HAP-1 (cell line): ENCODE measurements at regions not wholly inside any gene's neighbourhood (a gene's known extent, or its start where the extent isn't known, plus 50 kb on each side); places are given as distances from the start of the nearest gene placed in this dataset.

ENCODE experiments used
- DNase-seq, 2 experiments: peaks; one replicate each; pipeline ENCODE4 v3.0.0-alpha.2; 2016 to 2020; ENCODE audit warnings: low spot score in 2 of 2
- H3K27me3 ChIP-seq: fragments of 250-450 bp; sonication (Bioruptor Pico); 2 replicates; pipeline ENCODE4 v1.5.1; 2020; ENCODE audit warnings: low read depth, mild to moderate bottlenecking, moderate library complexity
- H3K36me3 ChIP-seq: fragments of 250-450 bp; sonication (Bioruptor Pico); replicated peaks from 2 replicates; pipeline ENCODE4 v1.5.1; 2020; ENCODE audit warnings: mild to moderate bottlenecking
- H3K4me1 ChIP-seq: fragments of 250-450 bp; sonication (Bioruptor Pico); 2 replicates; pipeline ENCODE4 v1.5.1; 2020; ENCODE audit warnings: mild to moderate bottlenecking
- H3K4me3 ChIP-seq: fragments of 250-450 bp; sonication (Bioruptor Pico); 2 replicates; pipeline ENCODE4 v1.5.1; 2020; ENCODE audit warnings: mild to moderate bottlenecking, moderate library complexity
- H3K9me3 ChIP-seq: fragments of 250-450 bp; sonication (Bioruptor Pico); 2 replicates; pipeline ENCODE4 v1.5.1; 2020; ENCODE audit warnings: mild to moderate bottlenecking, moderate library complexity
- in situ Hi-C: fragments of 300-500 bp; cut with MboI; formaldehyde crosslinking; loops from 3 replicates; pipeline ENCODE4 v1.14.3; 2020; ENCODE audit warnings: low sequenced_read_pairs, inconsistent platforms, mixed read lengths

GRCh38 chr2:207279520-207279919, 113.8 kb upstream of the KLF7 start:
- DNase-seq, result no peak
- Histone ChIP-seq H3K36me3 (no peaks in the 10 kb centered on the region), H3K9me3 (no peaks in the 10 kb centered on the region), H3K4me1 (peaks cover 8% of the 10 kb centered on the region), H3K27me3 (peaks cover 6% of the 10 kb centered on the region; the same call in 1 of the 2 replicates), H3K4me3 (no peak overlapping the region)
- in situ Hi-C loops, result no loop called here

DNA sequence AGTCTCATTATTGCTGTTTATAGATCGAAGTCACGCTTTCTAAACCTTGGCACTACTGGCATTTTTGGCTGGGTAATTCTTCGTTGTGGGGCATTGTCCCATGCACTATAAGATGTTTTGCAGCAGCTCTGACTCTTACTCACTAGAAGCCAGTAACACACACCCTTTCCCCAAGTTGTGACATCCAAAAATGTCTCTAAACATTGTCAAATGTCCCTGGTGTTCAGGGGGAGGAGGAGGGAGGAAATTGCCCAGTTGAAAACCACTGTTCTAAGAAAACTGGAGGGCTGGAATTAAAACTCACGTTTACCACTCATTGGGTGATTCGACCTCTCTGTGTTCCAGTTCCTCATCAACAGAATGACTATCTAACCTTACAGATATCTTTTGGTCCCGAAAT, 115.7 kb upstream of the KLF7 start:
- Histone ChIP-seq H3K4me3 (no peak overlapping the region), H3K9me3 (no peaks in the 10 kb centered on the region), H3K27me3 (peaks cover 6% of the 10 kb centered on the region; the same call in 1 of the 2 replicates), H3K36me3 (no peaks in the 10 kb centered on the region), H3K4me1 (peaks cover 16% of the 10 kb centered on the region)
- in situ Hi-C loops, result no loop called here
- no peak for DNase-seq

GRCh38 chr2:207282916-207283315, 117.2 kb upstream of the KLF7 start:
- H3K9me3 ChIP-seq, result no peaks in the 10 kb centered on the region
- H3K4me3 ChIP-seq, result no peak overlapping the region
- peaks cover 6% of the 10 kb centered on the region; the same call in 1 of the 2 replicates for H3K27me3 ChIP-seq
- in situ Hi-C loops, result no loop called here
- peaks cover 16% of the 10 kb centered on the region for H3K4me1 ChIP-seq
- no peaks in the 10 kb centered on the region for H3K36me3 ChIP-seq
- DNase-seq, result no peak

GRCh38 chr2:207283356-207283755, 117.6 kb upstream of the KLF7 start:
- Histone ChIP-seq H3K4me3 (no peak overlapping the region), H3K27me3 (peaks cover 6% of the 10 kb centered on the region; the same call in 1 of the 2 replicates), H3K4me1 (peaks cover 16% of the 10 kb centered on the region), H3K36me3 (no peaks in the 10 kb centered on the region), H3K9me3 (no peaks in the 10 kb centered on the region)
- in situ Hi-C loops, result no loop called here
- DNase-seq, result no peak

DNA sequence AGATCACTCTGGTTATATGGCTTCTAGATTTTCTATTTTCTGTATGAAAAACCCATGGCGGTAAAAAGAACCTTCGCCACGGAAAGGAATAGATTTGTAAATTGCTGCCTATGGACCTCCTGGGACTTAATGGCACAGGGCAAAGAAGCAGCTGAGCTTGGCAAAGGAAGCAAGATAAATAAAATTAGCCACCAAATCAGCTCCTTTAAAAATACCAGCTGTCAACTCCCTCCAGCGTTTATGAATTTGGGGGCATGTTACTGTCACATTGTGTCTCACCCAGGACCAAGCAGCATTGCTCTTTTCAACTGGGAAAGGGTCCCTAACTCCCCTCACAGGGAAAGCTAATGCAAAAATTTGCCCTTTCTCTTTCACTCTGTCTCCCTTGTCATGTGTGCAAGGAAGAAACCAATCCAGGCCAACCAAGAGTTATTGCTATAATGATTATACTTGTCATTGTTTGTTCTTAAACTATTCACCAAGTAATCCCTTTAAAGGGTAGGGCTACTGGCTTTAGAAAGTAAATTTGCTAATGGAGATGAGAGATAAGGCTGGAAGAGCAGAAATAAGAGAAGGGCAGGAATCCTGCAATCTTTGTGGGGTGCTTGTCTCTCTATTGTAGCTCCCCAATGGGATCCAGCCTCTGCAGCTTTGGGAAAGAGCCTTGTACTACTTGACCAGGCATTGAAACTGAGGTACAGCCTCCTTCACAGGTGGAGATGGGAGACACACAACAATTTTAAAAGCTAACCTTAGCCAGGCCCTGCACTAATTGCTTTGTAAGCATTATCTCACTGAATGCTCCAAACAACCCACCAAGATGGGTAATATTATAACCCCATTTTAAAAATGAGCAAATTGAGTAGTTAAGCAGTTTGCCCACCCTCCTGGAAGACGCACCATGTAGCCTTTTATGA, 119.1 kb upstream of the KLF7 start:
- Histone ChIP-seq H3K27me3 (peaks cover 5% of the 10 kb centered on the region; the same call in 1 of the 2 replicates), H3K4me1 (peaks cover 16% of the 10 kb centered on the region), H3K9me3 (no peaks in the 10 kb centered on the region), H3K36me3 (no peaks in the 10 kb centered on the region), H3K4me3 (no peak overlapping the region)
- DNase-seq, result peak; percentile 24 to 80
- in situ Hi-C loops, result no loop called here

- peaks cover 16% of the 10 kb centered on the region for H3K4me1 ChIP-seq
- 0 out of 2 replicates have a peak, but pooled peaks cover 2% of the 10 kb centered on the region for H3K27me3 ChIP-seq
- in situ Hi-C loops, result no loop called here
These were observed 119.7 kb upstream of the KLF7 start for GRCh38 chr2:207285473-207285815.

DNA sequence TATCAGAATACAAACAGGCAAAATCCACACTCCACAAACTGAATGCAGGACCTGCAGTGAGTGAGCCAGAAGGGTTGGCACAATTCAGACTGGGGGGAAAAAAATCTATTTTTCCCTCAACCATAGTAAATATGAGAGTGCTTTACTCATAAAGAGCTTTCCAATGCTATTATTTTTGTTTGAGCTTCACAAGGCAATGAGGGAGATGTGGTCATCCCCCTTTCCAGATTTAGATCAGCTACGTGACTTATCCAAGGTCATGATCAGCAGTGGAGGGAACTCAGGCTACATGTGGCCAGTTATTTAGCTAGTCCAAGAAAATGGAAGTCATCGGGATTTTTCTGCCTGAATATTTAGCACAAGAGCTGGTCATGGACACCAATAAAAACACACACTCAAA, 120.4 kb upstream of the KLF7 start:
- H3K4me3 ChIP-seq, result no peak overlapping the region
- no peak for DNase-seq
- H3K9me3 ChIP-seq, result no peaks in the 10 kb centered on the region
- H3K4me1 ChIP-seq, result peaks cover 16% of the 10 kb centered on the region
- H3K27me3 ChIP-seq, result no peaks in the 10 kb centered on the region
- in situ Hi-C loops, result no loop called here
- H3K36me3 ChIP-seq, result no peaks in the 10 kb centered on the region

More at GRCh38 chr2:207285473-207285815, 119.7 kb upstream of the KLF7 start:
- Histone ChIP-seq H3K9me3 (no peaks in the 10 kb centered on the region), H3K36me3 (no peaks in the 10 kb centered on the region), H3K4me3 (no peak overlapping the region)
- DNase-seq, result no peak

DNA sequence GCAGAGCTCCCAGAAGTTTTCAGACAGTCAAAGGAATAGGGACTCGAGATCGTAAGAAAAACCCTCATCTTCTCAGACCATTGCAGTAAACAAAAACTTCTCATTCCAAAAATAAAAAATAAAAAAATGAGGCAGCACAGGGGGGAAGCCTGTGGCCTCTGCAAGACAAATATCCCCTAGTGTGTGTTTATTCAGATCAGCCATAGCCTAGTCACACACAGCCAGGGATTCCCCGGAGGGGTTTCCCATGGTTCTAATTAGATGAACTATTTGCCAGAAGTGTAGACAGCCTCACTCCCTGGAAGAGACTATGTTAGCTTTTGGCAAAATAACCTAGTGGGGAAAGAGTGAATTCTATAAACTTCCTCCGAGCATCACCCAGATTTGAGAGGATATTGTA, 122.9 kb upstream of the KLF7 start:
- no peaks in the 10 kb centered on the region for H3K27me3 ChIP-seq
- in situ Hi-C loops, result no loop called here
- no peak for DNase-seq
- H3K4me1 ChIP-seq, result peaks cover 16% of the 10 kb centered on the region
- no peaks in the 10 kb centered on the region for H3K9me3 ChIP-seq
- no peaks in the 10 kb centered on the region for H3K36me3 ChIP-seq
- H3K4me3 ChIP-seq, result no peak overlapping the region

DNA sequence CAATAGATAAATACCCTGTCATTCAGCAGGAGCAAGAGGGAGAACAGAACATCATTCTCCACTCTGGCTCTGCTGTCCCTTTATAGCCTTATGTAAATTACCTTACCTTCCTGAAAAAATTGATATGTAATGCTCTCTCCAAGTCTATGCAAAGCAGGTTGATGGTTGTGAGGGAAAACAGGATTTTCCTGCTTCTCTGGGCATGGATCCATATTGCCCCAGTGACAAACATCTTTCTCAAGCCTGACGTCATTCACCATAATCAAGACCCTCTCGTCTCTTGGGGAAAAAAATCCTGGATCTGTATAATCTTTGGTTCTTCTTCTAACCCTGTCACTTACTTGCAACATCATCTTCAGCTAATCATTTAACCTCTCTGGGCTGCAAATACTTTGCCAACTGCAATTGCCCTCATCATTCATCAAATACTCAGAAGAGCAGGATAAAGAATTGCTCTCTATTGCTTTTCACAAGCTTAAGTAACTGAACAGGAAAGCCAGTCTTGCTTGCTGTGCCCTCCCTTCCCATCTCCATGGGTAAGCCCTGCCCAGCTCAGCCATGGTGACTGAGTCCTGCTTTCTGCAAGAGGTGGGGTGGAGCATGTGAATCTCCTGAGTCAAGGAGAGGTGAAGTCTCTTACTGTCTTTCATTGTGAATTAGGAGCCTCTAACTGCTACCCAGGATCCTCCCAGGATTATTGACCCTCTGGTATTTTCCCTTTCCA, 123.7 kb upstream of the KLF7 start:
- in situ Hi-C loops, result no loop called here
- Histone ChIP-seq H3K9me3 (no peaks in the 10 kb centered on the region), H3K36me3 (no peaks in the 10 kb centered on the region), H3K27me3 (no peaks in the 10 kb centered on the region), H3K4me1 (peaks cover 12% of the 10 kb centered on the region), H3K4me3 (no peak overlapping the region)
- DNase-seq, result no peak

GRCh38 chr2:207290833-207291624, 125.3 kb upstream of the KLF7 start:
- no peaks in the 10 kb centered on the region for H3K9me3 ChIP-seq
- no peaks in the 10 kb centered on the region for H3K36me3 ChIP-seq
- in situ Hi-C loops, result no loop called here
- H3K4me3 ChIP-seq, result no peak overlapping the region
- no peaks in the 10 kb centered on the region for H3K27me3 ChIP-seq
- no peaks in the 10 kb centered on the region for H3K4me1 ChIP-seq
- DNase-seq, result no peak

- Histone ChIP-seq H3K4me1 (no peaks in the 10 kb centered on the region), H3K9me3 (no peaks in the 10 kb centered on the region), H3K27me3 (no peaks in the 10 kb centered on the region), H3K36me3 (no peaks in the 10 kb centered on the region), H3K4me3 (no peak overlapping the region)
- in situ Hi-C loops, result no loop called here
- DNase-seq, result no peak
These were observed 126.0 kb upstream of the KLF7 start for GRCh38 chr2:207291625-207292252.

DNA sequence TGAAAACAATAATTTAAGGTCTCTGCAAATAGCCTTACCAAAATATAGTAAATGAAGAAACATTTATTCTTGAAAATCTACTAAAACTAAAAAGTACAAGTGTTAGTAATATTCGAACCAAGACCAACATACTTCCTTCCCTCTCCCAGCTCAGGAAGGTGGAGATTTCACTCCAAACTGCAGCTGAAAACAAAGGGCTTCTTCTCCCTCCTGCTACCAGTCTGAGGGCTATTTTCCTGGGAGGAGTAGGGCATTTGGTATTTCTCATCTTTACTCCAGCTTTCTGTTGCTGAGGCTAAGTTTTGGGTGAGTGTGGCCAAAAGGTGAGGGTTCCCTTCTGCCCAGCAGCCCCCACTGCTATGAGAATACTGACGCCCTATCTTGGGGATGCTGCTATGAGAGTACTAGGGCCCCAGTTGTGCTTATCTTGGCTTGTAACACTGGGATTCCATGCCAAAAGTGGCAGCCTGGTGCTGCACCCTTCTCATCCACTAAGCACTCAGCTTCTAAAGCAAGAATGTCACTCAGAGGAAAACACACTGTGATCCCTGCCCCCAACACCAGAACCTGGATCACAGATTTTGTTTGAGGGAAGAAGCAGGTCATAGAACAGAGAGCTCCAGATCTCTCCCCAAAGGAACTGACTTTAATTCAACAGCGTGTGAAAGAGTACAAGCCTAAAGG, 130.7 kb upstream of the KLF7 start:
- in situ Hi-C loops, result no loop called here
- DNase-seq, result no peak
- Histone ChIP-seq H3K9me3 (no peaks in the 10 kb centered on the region), H3K4me1 (0 out of 2 replicates have a peak, but pooled peaks cover 2% of the 10 kb centered on the region), H3K27me3 (no peaks in the 10 kb centered on the region), H3K4me3 (no peak overlapping the region), H3K36me3 (no peaks in the 10 kb centered on the region)

- no peaks in the 10 kb centered on the region for H3K36me3 ChIP-seq
- no peak overlapping the region for H3K4me3 ChIP-seq
- in situ Hi-C loops, result no loop called here
- H3K4me1 ChIP-seq, result 0 out of 2 replicates have a peak, but pooled peaks cover 2% of the 10 kb centered on the region
- H3K27me3 ChIP-seq, result peaks cover 3% of the 10 kb centered on the region; the same call in 1 of the 2 replicates
- DNase-seq, result no peak
- H3K9me3 ChIP-seq, result no peaks in the 10 kb centered on the region
These were observed 135.1 kb upstream of the KLF7 start for GRCh38 chr2:207300817-207301216.
